ENCODE measurements at regions not wholly inside any gene's neighbourhood (a gene's known extent, or its start where the extent isn't known, plus 50 kb on each side); places are given as distances from the start of the nearest gene placed in this dataset.
"Not testable (repeated sequence)": the region's sequence is repeated elsewhere in the genome, so short reads cannot be mapped to it uniquely, and the experiment has no call there.

DNA sequence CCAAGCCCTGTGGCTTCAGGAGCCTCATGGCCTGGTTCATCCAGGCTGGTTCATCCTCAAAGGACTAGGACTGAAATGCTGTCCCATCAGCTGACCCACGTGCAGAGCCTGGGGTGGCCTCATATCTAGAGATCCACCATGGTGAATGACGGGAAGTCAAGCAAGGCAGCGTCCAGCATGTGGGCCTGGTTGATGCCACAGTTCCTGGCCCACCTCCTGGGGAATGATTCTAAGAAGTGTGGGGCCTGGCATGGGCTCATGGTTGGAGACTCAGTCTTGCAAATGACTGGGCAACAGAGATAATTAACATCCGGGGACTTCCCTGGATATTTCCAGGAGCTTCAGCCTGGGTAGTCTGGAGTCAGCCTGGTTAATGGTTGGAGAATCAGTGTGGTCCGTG, 302.4 kb upstream of the SFSWAP start:
- ATAC-seq (ENCODE audit: insufficient number of reproducible peaks, low FRiP score, low read depth) (no peak), DNase-seq (ENCODE audit: low spot score) (no peak)
- Histone ChIP-seq H3K4me3 (no peak overlapping the region), H3K27me3 (replicated peaks; ENCODE audit: insufficient read depth) (no peaks in the 10 kb centered on the region), H3K9me3 (no peaks in the 10 kb centered on the region), H3K27ac (no peak overlapping the region), H3K36me3 (no peaks in the 10 kb centered on the region), H3K4me1 (ENCODE audit: control insufficient read depth in 1 of 2, low read depth in 2 of 2) (no peaks in the 10 kb centered on the region)
- TF ChIP-seq, protein P1, sequence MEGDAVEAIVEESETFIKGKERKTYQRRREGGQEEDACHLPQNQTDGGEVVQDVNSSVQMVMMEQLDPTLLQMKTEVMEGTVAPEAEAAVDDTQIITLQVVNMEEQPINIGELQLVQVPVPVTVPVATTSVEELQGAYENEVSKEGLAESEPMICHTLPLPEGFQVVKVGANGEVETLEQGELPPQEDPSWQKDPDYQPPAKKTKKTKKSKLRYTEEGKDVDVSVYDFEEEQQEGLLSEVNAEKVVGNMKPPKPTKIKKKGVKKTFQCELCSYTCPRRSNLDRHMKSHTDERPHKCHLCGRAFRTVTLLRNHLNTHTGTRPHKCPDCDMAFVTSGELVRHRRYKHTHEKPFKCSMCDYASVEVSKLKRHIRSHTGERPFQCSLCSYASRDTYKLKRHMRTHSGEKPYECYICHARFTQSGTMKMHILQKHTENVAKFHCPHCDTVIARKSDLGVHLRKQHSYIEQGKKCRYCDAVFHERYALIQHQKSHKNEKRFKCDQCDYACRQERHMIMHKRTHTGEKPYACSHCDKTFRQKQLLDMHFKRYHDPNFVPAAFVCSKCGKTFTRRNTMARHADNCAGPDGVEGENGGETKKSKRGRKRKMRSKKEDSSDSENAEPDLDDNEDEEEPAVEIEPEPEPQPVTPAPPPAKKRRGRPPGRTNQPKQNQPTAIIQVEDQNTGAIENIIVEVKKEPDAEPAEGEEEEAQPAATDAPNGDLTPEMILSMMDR (IDR thresholded peaks at IDR 0.05) = no peak

DNA sequence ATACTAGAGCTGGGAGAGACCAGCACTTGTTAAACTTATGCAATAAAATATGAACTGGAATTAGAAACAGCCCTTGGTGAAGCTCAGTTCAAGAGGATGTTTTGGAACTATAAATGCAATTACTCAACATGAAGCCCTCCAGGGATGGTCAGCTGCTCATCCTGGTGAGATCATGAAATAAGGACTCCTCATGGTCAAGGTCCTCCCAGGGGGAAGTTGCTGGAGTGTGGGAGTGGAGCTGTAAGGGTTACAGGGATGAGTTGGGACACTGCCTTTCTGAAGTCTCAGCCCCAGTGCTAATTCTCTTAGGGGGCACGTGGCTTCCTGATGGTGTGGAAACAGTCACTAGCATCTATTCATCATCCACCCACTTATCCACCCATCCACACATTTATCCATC, 301.7 kb upstream of the SFSWAP start:
- Histone ChIP-seq H3K27ac (no peak overlapping the region), H3K36me3 (no peaks in the 10 kb centered on the region), H3K4me3 (no peak overlapping the region), H3K9me3 (no peaks in the 10 kb centered on the region), H3K4me1 (ENCODE audit: control insufficient read depth in 1 of 2, low read depth in 2 of 2) (no peaks in the 10 kb centered on the region), H3K27me3 (replicated peaks; ENCODE audit: insufficient read depth) (no peaks in the 10 kb centered on the region)
- DNase-seq (ENCODE audit: low spot score) (no peak), ATAC-seq (ENCODE audit: insufficient number of reproducible peaks, low FRiP score, low read depth) (no peak)
- TF ChIP-seq, protein P1 (IDR thresholded peaks at IDR 0.05) = no peak

DNA sequence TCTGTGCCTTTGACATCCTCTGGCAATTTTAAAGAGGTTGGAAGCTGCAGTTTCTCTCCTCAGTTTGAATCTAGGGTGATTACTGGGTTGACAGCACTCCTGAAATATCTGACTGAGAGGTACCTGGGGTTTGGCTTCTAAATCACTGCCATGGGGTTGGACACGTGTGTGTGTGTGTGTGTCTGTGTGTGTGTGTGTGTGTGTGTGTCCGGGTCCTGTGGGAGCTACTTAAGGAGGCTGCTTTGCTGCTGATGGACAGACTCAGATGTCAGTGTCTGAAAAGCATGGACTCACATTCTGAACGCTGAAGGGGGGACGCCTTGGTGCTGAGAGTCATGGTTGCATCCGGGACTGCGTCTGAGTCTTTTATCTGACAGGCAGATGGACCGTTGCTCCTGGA, 299.1 kb upstream of the SFSWAP start:
- H3K4me1 ChIP-seq (ENCODE audit: control insufficient read depth in 1 of 2, low read depth in 2 of 2); H3K36me3 ChIP-seq; H3K27me3 ChIP-seq (replicated peaks; ENCODE audit: insufficient read depth); ATAC-seq (ENCODE audit: insufficient number of reproducible peaks, low FRiP score, low read depth); H3K9me3 ChIP-seq; DNase-seq (ENCODE audit: low spot score); H3K4me3 ChIP-seq; H3K27ac ChIP-seq: not testable (repeated sequence)

DNA sequence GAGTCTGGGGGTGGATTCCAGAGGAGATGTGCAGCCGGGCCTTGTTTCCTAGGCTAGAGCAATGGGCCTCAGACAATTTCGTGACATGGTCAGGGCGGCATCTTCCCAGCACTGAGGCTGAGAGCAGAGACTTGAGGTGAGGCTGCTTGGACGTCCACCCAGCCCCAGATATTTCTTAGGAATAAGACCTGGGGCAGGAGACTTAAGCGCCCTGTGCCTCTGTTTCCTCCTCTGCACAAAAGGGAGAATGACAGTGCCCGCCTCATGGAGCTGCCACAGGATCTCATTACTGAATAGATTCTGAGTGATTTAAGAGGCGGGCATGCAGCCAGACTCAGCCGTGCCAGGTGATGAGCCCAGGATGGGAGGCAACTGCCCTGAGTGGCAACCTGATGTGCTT, 297.9 kb upstream of the SFSWAP start:
- H3K36me3 ChIP-seq = no peaks in the 10 kb centered on the region
- H3K4me3 ChIP-seq = no peak overlapping the region
- no peaks in the 10 kb centered on the region for H3K9me3 ChIP-seq
- ATAC-seq (ENCODE audit: insufficient number of reproducible peaks, low FRiP score, low read depth) = no peak
- no peak for DNase-seq (ENCODE audit: low spot score)
- no peak overlapping the region for H3K27ac ChIP-seq
- H3K4me1 ChIP-seq (ENCODE audit: control insufficient read depth in 1 of 2, low read depth in 2 of 2) = no peaks in the 10 kb centered on the region
- TF ChIP-seq, protein P1 (IDR thresholded peaks at IDR 0.05) = no peak
- H3K27me3 ChIP-seq (replicated peaks; ENCODE audit: insufficient read depth) = no peaks in the 10 kb centered on the region

DNA sequence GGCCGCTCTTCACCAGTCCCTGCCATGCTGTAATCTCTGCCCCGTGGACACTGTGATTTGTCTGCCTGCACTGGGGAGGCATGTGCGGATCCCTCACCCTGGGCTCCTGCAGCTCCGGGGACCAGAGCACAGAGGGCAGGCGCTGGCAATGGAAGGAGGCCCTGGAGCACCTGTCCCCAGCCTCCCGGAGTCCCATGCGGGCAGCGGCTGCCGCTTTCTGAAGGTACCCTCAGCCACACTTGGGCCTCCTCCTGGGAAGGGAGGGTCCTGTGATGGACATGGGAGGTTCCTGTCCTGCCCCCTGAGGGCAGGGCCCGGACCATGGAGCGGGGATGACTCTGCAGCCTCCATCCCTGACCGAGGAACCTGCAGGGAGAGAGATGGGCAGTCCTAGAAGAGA, 297.4 kb upstream of the SFSWAP start:
- no peak for DNase-seq (ENCODE audit: low spot score)
- no peaks in the 10 kb centered on the region for H3K9me3 ChIP-seq
- H3K27me3 ChIP-seq (replicated peaks; ENCODE audit: insufficient read depth) = no peaks in the 10 kb centered on the region
- TF ChIP-seq, protein P1 (IDR thresholded peaks at IDR 0.05) = no peak
- H3K4me1 ChIP-seq (ENCODE audit: control insufficient read depth in 1 of 2, low read depth in 2 of 2) = no peaks in the 10 kb centered on the region
- no peak overlapping the region for H3K27ac ChIP-seq
- ATAC-seq (ENCODE audit: insufficient number of reproducible peaks, low FRiP score, low read depth) = no peak
- H3K36me3 ChIP-seq = no peaks in the 10 kb centered on the region
- no peak overlapping the region for H3K4me3 ChIP-seq

DNA sequence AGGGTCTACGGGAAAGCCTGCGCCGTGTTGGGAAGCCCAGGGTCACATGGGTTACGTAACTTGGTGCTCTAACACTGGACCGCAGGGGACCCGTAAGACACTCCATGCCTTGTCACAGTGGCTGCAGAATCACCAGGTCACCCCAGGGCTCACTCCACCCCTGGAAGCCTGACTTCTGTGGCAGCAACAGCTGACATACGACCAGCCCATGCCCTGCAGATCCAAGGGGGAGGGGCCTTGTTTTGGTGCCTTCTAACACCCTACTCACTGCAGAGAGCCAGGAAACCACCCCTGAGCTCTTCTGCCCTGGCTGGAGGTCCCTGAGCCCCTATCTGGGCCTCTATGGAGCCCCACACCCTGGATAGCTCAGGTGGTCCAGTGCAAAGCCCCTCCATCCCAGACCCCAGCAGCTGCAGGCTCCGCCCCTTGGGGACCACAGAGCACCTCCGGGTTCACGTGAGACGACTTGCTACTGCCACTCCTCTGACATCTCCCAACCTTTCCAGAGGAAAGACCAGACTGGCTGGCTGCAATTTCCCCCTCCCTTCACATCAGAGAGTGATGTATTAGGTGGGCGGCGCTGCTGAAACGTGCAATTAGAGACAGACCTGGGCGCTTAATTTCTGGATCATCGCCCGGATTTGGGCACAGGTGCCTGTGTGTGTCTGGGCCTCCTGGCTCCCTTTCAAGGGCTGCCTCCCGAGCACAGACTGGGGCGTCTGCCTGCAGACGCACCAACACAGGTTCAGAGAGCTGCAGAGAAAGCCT, 296.6 kb upstream of the SFSWAP start:
- not testable (repeated sequence) for H3K9me3 ChIP-seq; H3K4me1 ChIP-seq (ENCODE audit: control insufficient read depth in 1 of 2, low read depth in 2 of 2); H3K4me3 ChIP-seq; H3K27ac ChIP-seq; DNase-seq (ENCODE audit: low spot score); ATAC-seq (ENCODE audit: insufficient number of reproducible peaks, low FRiP score, low read depth); H3K36me3 ChIP-seq; H3K27me3 ChIP-seq (replicated peaks; ENCODE audit: insufficient read depth)

Data from thoracic aorta (tissue), 2 donors.